Panc1 (cell line): ENCODE measurements at regions not wholly inside any gene's neighbourhood (a gene's known extent, or its start where the extent isn't known, plus 50 kb on each side); places are given as distances from the start of the nearest gene placed in this dataset.

Source experiments
- ATAC-seq: fragments of 200-7000 bp; cut with Tn5 transposase; 2 replicates; pipeline ENCODE4 v1.9.1; 2020; ENCODE audit warnings: mild to moderate bottlenecking, moderate library complexity
- BruUV-seq: library from RNA; stranded (reverse); fragments of 400-500 nt; replicated peaks from 2 replicates; lab custom pipeline; 2021; lab: Mats Ljungman, UMichigan
- CTCF ChIA-PET: fragments of 300-600 bp; sonication (Branson Sonifier 250); formaldehyde crosslinking; loops from one replicate; lab custom pipeline; 2022; ENCODE audit warnings: antibody characterized with exemption; lab: Charles Lee
- POLR2A ChIA-PET: fragments of 300-600 bp; sonication (Branson Sonifier 250); formaldehyde crosslinking; loops from one replicate; lab custom pipeline; 2022; ENCODE audit warnings: antibody characterized with exemption; lab: Charles Lee
- DNase-seq: peaks from one replicate; pipeline ENCODE4 v3.0.0-alpha.2; 2010; ENCODE audit warnings: low read depth, low spot score
- H3K27ac ChIP-seq: 2 replicates; pipeline ENCODE4 v1.5.1; 2011; ENCODE audit warnings: mild to moderate bottlenecking, low read length, inconsistent platforms
- H3K27me3 ChIP-seq: fragments of 200-500 bp; sonication (Bioruptor generic); 2 replicates; pipeline ENCODE4 v1.6.0; 2014; ENCODE audit warnings: low read length, inconsistent platforms; ENCODE audit not compliant: control insufficient read depth, insufficient read depth
- H3K36me3 ChIP-seq: fragments of 200-500 bp; sonication (Bioruptor generic); 2 replicates; pipeline ENCODE4 v1.5.1; 2014; ENCODE audit warnings: inconsistent platforms, mild to moderate bottlenecking, low read length, moderate library complexity; ENCODE audit not compliant: control insufficient read depth, insufficient read depth
- H3K4me1 ChIP-seq: 2 replicates; pipeline ENCODE4 v1.5.1; 2011; ENCODE audit warnings: inconsistent platforms, mild to moderate bottlenecking, low read length, moderate library complexity; ENCODE audit not compliant: control insufficient read depth, insufficient read depth
- H3K4me3 ChIP-seq, 2 experiments: 2 replicates each; pipeline ENCODE4 v1.5.1; 2011 to 2012; ENCODE audit warnings: low read depth in 2 of 2, low read length in 2 of 2, mild to moderate bottlenecking in 2 of 2, inconsistent platforms in 1 of 2, moderate library complexity in 1 of 2
- H3K9me3 ChIP-seq: fragments of 200-500 bp; sonication (Bioruptor generic); 2 replicates; pipeline ENCODE4 v1.5.1; 2014; ENCODE audit warnings: low read depth, mild to moderate bottlenecking, inconsistent platforms, low read length, moderate library complexity; ENCODE audit not compliant: control insufficient read depth, insufficient read depth
- POLR2AphosphoS5 ChIP-seq: IDR thresholded peaks from 2 replicates; pipeline ENCODE4 v1.6.1; 2012; ENCODE audit warnings: mild to moderate bottlenecking, low read depth, low read length, moderate library complexity
- SIN3A ChIP-seq: IDR thresholded peaks from 2 replicates; pipeline ENCODE4 v1.6.1; 2012; ENCODE audit warnings: low read depth, mild to moderate bottlenecking, low read length, moderate library complexity, borderline replicate concordance; ENCODE audit not compliant: insufficient read depth
- TCF7L2 ChIP-seq: IDR thresholded peaks from 2 replicates; pipeline ENCODE4 v1.6.1; 2011; ENCODE audit warnings: mild to moderate bottlenecking, low read depth, low read length, inconsistent platforms
- in situ Hi-C: cut with HindIII; loops from 2 replicates; pipeline ENCODE4 v1.10.0; 2016; ENCODE audit warnings: low sequenced_read_pairs, low pct_unique_long_range_greater_than_20kb
- intact Hi-C: fragments of 100-400 bp; cut with micrococcal nuclease; formaldehyde crosslinking; loops from one replicate; pipeline ENCODE4 v1.10.0; 2022; ENCODE audit not compliant: unreplicated experiment
- TF ChIP-seq, protein P1 (sequence below), 2 experiments: IDR thresholded peaks; 2 replicates each; pipeline ENCODE4 v1.6.1; 2011 to 2012; ENCODE audit warnings: low read depth in 2 of 2, control low read depth in 1 of 2, low read length in 1 of 2, mild to moderate bottlenecking in 1 of 2, moderate library complexity in 1 of 2; ENCODE audit not compliant: insufficient read depth in 1 of 2
- TF ChIP-seq, protein P2 (sequence below): fragments of 450-650 bp; IDR thresholded peaks from 2 replicates; pipeline ENCODE4 v1.5.1; 2017; ENCODE audit warnings: mild to moderate bottlenecking

DNA sequence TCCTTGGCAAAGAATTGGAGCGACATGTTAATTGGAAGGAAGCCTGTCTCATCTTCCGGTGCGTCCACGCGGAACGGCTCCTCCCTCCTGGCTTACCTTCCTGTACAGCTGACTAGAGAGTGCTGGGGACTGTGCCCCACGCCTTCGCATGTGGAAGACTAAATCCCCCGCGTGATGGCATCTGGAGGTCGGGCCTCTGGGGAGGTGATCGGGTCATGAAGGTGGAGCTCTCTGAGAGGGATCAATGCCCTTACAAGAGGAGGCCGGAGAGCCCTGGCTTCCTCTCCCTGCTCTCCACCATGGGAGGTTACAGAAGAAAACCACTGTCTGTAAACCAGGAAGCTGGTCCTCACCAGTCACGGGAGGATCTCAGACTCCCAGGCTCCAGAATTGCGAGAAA, 104.1 kb upstream of the OTOS start:
- no peak for ATAC-seq
- Histone ChIP-seq H3K36me3 (no peaks in the 10 kb centered on the region), H3K4me3 (no peak overlapping the region), H3K27me3 (peaks cover 9% of the 10 kb centered on the region; the same call in 1 of the 2 replicates), H3K4me1 (no peaks in the 10 kb centered on the region), H3K27ac (no peak overlapping the region), H3K9me3 (no peaks in the 10 kb centered on the region)
- intact Hi-C loops: no loop called here
- BruUV-seq: no TSS peak
- in situ Hi-C loops: no loop called here
- no peak for TF ChIP-seq POLR2AphosphoS5
- TF ChIP-seq, protein P1, sequence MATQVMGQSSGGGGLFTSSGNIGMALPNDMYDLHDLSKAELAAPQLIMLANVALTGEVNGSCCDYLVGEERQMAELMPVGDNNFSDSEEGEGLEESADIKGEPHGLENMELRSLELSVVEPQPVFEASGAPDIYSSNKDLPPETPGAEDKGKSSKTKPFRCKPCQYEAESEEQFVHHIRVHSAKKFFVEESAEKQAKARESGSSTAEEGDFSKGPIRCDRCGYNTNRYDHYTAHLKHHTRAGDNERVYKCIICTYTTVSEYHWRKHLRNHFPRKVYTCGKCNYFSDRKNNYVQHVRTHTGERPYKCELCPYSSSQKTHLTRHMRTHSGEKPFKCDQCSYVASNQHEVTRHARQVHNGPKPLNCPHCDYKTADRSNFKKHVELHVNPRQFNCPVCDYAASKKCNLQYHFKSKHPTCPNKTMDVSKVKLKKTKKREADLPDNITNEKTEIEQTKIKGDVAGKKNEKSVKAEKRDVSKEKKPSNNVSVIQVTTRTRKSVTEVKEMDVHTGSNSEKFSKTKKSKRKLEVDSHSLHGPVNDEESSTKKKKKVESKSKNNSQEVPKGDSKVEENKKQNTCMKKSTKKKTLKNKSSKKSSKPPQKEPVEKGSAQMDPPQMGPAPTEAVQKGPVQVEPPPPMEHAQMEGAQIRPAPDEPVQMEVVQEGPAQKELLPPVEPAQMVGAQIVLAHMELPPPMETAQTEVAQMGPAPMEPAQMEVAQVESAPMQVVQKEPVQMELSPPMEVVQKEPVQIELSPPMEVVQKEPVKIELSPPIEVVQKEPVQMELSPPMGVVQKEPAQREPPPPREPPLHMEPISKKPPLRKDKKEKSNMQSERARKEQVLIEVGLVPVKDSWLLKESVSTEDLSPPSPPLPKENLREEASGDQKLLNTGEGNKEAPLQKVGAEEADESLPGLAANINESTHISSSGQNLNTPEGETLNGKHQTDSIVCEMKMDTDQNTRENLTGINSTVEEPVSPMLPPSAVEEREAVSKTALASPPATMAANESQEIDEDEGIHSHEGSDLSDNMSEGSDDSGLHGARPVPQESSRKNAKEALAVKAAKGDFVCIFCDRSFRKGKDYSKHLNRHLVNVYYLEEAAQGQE (IDR thresholded peaks at IDR 0.05; ENCODE audit: insufficient read depth in 1 of 2, low read depth in 2 of 2, low read length in 1 of 2): no peak
- TF ChIP-seq TCF7L2: no peak
- TF ChIP-seq, protein P2, sequence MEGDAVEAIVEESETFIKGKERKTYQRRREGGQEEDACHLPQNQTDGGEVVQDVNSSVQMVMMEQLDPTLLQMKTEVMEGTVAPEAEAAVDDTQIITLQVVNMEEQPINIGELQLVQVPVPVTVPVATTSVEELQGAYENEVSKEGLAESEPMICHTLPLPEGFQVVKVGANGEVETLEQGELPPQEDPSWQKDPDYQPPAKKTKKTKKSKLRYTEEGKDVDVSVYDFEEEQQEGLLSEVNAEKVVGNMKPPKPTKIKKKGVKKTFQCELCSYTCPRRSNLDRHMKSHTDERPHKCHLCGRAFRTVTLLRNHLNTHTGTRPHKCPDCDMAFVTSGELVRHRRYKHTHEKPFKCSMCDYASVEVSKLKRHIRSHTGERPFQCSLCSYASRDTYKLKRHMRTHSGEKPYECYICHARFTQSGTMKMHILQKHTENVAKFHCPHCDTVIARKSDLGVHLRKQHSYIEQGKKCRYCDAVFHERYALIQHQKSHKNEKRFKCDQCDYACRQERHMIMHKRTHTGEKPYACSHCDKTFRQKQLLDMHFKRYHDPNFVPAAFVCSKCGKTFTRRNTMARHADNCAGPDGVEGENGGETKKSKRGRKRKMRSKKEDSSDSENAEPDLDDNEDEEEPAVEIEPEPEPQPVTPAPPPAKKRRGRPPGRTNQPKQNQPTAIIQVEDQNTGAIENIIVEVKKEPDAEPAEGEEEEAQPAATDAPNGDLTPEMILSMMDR: no peak
- no peak for TF ChIP-seq SIN3A
- ChIA-PET CTCF (no interaction called here), POLR2A (no interaction called here)
- DNase-seq: no peak

DNA sequence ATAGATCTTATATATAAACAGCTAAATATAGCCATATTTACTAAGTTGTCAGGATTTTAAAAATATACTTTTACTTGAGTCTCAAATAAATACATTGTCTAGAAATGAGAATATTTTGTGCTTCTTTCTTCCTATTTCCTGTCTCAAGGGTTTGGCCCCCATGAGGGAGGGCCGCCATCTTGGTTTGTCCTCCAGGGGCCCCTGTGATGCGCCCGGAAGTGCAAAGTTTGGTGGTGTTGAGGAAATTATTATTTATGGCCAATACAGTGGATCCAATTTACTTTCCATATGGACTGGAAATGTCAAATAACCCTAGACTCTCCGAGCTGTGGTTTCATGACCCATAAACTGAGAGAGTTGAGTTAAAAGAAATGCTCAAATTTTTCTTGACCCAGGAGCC, 104.7 kb upstream of the OTOS start:
- Histone ChIP-seq H3K27ac (no peak overlapping the region), H3K36me3 (no peaks in the 10 kb centered on the region), H3K9me3 (no peaks in the 10 kb centered on the region), H3K4me1 (no peaks in the 10 kb centered on the region), H3K4me3 (no peak overlapping the region), H3K27me3 (peaks cover 9% of the 10 kb centered on the region; the same call in 1 of the 2 replicates)
- intact Hi-C loops (no loop called here), in situ Hi-C loops (no loop called here)
- no peak for DNase-seq
- no peak for ATAC-seq
- BruUV-seq: no TSS peak
- ChIA-PET POLR2A (no interaction called here), CTCF (no interaction called here)
- TF ChIP-seq POLR2AphosphoS5: no peak
- TF ChIP-seq, protein P1 (IDR thresholded peaks at IDR 0.05; ENCODE audit: insufficient read depth in 1 of 2, low read depth in 2 of 2, low read length in 1 of 2): no peak
- TF ChIP-seq, protein P2: no peak
- no peak for TF ChIP-seq SIN3A
- no peak for TF ChIP-seq TCF7L2
